ACHN (cell line): ENCODE measurements at regions not wholly inside any gene's neighbourhood (a gene's known extent, or its start where the extent isn't known, plus 50 kb on each side); places are given as distances from the start of the nearest gene placed in this dataset.

Experiments used
- DNase-seq: peaks from one replicate; pipeline ENCODE4 v3.0.0-alpha.2; 2015
- in situ Hi-C: cut with HindIII; loops from 2 replicates; pipeline ENCODE4 v1.10.0; 2017; ENCODE audit warnings: low sequenced_read_pairs, low pct_ligation_motif_present, low pct_unique_long_range_greater_than_20kb

- DNase-seq: no peak
- in situ Hi-C loops: no loop called here
Measured at GRCh38 chr1:88062650-88063153, 621.4 kb upstream of the PKN2 start.

GRCh38 chr1:88063605-88064004 is 620.5 kb upstream of the PKN2 start:
- no peak for DNase-seq
- in situ Hi-C loops: no loop called here

GRCh38 chr1:88068407-88068960 is 615.6 kb upstream of the PKN2 start:
- in situ Hi-C loops: no loop called here
- no peak for DNase-seq

- in situ Hi-C loops: no loop called here
- no peak for DNase-seq
Measured at GRCh38 chr1:88070956-88071355, 613.1 kb upstream of the PKN2 start.

DNA sequence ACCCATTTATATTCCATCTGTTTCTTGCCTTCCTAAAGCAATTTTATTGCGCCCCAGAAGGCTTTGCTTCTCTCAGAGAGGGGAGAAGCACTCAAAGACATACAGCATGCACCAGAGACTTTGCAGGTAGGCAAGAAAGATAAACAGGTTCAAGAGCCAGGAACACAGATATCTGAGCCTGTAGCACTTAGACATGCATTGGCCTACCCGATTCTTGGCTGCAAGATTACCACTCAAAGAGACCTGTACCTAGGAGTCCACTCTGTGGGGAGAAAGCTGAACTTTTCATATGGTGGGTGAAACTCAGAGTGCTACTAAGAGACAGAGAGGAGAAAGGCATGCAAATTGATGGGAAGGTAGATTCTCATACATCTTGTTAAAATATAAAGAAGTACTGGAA is 609.4 kb upstream of the PKN2 start:
- no peak for DNase-seq
- in situ Hi-C loops: no loop called here

GRCh38 chr1:88075813-88076212 is 608.3 kb upstream of the PKN2 start:
- DNase-seq: no peak
- in situ Hi-C loops: no loop called here

- peak; percentile 12 for DNase-seq
- in situ Hi-C loops: no loop called here
Measured at GRCh38 chr1:88079036-88079435, 605.0 kb upstream of the PKN2 start.

DNA sequence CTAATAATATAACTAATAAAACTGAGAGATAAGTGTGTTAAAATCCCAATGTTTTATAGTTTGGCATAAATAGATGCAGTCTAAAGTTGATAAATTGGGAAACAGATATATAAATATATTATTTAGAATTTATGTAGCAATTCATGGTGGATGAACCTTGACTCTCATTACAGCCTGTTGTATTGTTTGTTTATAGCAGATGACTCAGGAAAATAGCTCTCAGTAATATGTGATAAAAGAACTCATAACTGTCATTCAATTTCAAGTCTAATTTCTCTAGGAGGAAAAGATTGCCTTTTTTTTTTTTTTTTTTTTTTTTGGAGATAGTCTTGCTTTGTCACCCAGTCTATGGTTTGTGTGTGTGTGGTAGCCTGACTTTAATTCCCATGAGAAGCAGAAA is 603.2 kb upstream of the PKN2 start:
- DNase-seq: no peak
- in situ Hi-C loops: no loop called here

DNA sequence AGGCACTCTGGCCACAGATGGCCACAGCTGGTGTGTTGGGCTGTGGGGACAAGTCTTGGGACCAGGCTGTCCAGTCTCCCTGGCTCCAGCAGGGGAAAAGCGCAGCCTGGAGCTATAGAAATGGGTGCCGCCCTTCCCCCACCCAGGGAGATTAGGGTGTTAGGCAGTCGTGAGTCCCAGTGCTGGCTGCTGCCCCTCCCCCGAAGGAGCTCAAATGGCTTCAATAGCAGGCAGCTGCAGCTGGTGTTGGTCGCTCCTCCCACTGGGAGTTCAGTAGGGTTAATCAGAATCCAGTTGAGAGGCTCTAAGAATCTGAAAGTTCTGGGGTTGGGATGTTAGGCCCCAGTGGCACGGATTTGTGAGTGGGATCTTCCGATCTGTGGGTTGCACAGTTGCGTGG is 595.6 kb upstream of the PKN2 start:
- DNase-seq: no peak
- in situ Hi-C loops: no loop called here

GRCh38 chr1:88089961-88090360 is 594.1 kb upstream of the PKN2 start:
- DNase-seq: no peak
- in situ Hi-C loops: no loop called here

GRCh38 chr1:88098881-88099280 is 585.2 kb upstream of the PKN2 start:
- DNase-seq: no peak
- in situ Hi-C loops: no loop called here

DNA sequence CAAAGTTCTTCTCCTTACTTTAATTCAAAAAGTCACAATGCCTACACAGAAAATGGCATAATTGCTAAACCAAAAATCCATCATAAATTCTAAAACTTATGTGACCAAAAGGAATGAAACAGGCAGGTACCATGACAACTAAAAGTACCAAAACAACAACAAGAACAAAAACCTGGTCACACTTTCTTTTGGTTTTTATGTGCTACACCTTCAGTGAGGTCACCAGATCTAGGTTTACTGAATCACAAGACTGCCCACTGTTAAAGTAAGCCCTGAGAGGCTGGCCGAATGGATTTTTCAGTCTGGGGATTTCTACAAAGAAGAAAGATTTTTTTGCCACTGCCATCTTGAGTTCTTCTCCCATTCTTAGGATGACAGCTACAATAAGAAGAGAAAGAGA is 583.0 kb upstream of the PKN2 start:
- in situ Hi-C loops: no loop called here
- DNase-seq: no peak

DNA sequence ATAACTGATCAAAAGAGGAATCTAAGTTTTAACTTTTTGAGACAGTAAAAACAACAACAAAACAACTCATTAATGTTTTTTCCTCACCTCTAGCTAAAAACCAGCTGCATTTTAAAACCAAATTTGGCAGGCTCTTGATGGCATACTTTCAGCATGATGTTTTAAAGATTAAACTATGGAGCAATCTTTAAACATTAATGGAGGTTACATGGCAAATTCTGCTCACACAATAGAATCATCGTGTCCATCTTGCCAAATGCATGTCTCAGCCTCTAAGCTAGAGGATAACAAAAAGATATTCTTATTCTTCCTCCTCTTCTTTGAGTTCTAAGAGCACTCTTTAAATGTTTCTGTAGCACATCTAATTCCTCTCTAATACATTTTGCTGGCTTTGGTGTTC is 579.8 kb upstream of the PKN2 start:
- in situ Hi-C loops: no loop called here
- DNase-seq: peak; percentile 2

- in situ Hi-C loops: no loop called here
- DNase-seq: no peak
Measured at GRCh38 chr1:88104886-88105285, 579.2 kb upstream of the PKN2 start.

GRCh38 chr1:88111816-88112215 is 572.3 kb upstream of the PKN2 start:
- no peak for DNase-seq
- in situ Hi-C loops: no loop called here

- in situ Hi-C loops: no loop called here
Measured at GRCh38 chr1:88117597-88117996, 566.5 kb upstream of the PKN2 start.

GRCh38 chr1:88118176-88118845 is 565.8 kb upstream of the PKN2 start:
- DNase-seq: no peak
- in situ Hi-C loops: no loop called here

More at GRCh38 chr1:88117597-88117996, 566.5 kb upstream of the PKN2 start:
- no peak for DNase-seq

DNA sequence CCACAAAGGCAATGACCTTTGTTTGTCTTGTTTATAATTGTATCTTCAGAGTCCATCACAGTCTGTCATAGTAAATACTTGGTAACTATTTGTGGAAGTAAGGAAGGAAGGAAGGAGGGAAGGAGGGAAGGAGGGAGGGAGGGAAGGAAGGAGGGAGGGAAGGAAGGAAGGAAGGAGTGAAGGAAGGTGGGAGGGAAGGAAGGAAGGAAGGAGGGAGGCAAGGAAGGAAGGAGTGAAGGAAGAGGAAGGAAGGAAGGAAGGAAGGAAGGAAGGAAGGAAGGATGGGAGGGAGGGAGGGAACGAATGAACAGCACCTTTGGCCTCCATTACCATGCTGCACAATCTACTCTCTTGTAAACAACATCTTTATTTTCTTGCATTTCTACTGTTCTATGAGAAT is 559.5 kb upstream of the PKN2 start:
- no peak for DNase-seq
- in situ Hi-C loops: no loop called here

DNA sequence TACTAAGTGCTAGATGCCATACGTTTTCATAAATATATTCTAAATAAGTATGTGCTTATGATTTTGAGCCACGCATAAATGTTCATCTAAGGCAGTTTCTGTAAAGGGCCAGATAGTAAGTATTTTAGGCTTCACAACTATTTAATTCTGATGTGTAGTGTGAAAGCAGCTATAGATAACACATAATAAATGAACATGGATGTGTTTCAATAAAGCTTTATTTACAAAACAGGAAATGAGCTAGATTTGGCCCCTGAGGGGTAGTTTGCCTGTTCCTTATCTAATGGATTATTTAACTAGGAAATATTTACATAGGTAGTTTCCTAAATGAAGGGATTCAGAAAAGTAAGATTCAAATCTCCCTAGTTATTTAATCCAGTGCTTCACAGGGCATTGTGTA is 557.6 kb upstream of the PKN2 start:
- in situ Hi-C loops: no loop called here
- no peak for DNase-seq

DNA sequence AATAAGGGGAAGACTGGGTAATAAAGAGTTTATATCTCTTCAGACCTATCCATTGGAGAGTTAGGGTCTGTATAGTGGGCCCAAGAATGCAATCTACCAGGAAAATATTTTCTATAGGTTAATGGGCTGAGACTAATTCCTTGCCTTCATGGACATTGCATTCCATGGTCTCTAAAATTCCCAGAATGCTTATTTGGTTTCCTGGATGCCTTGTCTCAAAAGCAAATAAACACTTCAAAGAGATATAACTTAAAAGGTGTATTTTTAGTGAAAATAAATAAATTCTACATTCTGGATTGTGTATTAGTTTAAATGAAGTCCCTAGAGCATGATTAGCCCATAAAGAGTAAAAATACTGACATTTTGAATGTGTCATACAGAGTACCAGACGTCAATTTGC is 550.1 kb upstream of the PKN2 start:
- in situ Hi-C loops: no loop called here
- DNase-seq: no peak
